ENCODE measurements at regions not wholly inside any gene's neighbourhood (a gene's known extent, or its start where the extent isn't known, plus 50 kb on each side); places are given as distances from the start of the nearest gene placed in this dataset.

- H3K4me1 ChIP-seq (ENCODE audit: insufficient read depth) = no peaks in the 10 kb centered on the region
- peaks cover 3% of the 10 kb centered on the region for H3K9me3 ChIP-seq (ENCODE audit: low read depth)
- WGBS (ENCODE audit: low lambda C conversion rate, missing lambda C conversion rate) = 79% methylated on average over 3 of the region's 3 CpGs
- DNase-seq (ENCODE audit: low spot score) = no peak
- H3K27ac ChIP-seq = no peak overlapping the region
- H3K4me3 ChIP-seq = no peak overlapping the region
- H3K79me2 ChIP-seq = no peaks in the 10 kb centered on the region
- no peaks in the 10 kb centered on the region for H3K36me3 ChIP-seq (replicated peaks; ENCODE audit: insufficient read depth, low read depth)
- H3K9me2 ChIP-seq (replicated peaks; ENCODE audit: insufficient read depth) = no peaks in the 10 kb centered on the region
- H2AFZ ChIP-seq = no peak overlapping the region
- H4K20me1 ChIP-seq (ENCODE audit: insufficient read depth, poor library complexity, severe bottlenecking) = no peaks in the 10 kb centered on the region
- no peak for TF ChIP-seq CTCF (IDR thresholded peaks at IDR 0.05; ENCODE audit: poor library complexity)
- TF ChIP-seq EZH2phosphoT487 (IDR thresholded peaks at IDR 0.05; ENCODE audit: low read depth, severe bottlenecking, unreplicated experiment) = no peak
- TF ChIP-seq EZH2 (IDR thresholded peaks at IDR 0.05; ENCODE audit: borderline replicate concordance) = no peak
- H3K4me2 ChIP-seq = no peak overlapping the region
- H3K27me3 ChIP-seq = no peaks in the 10 kb centered on the region
These were observed 621.7 kb upstream of the NUDT12 start for GRCh38 chr5:104184264-104184663.

GRCh38 chr5:104178829-104179456, 616.4 kb upstream of the NUDT12 start:
- no peak overlapping the region for H3K27ac ChIP-seq
- peak; percentile 10 for TF ChIP-seq CTCF (IDR thresholded peaks at IDR 0.05; ENCODE audit: poor library complexity)
- no peak for TF ChIP-seq EZH2 (IDR thresholded peaks at IDR 0.05; ENCODE audit: borderline replicate concordance)
- no peaks in the 10 kb centered on the region for H3K79me2 ChIP-seq
- no peaks in the 10 kb centered on the region for H4K20me1 ChIP-seq (ENCODE audit: insufficient read depth, poor library complexity, severe bottlenecking)
- H3K4me1 ChIP-seq (ENCODE audit: insufficient read depth) = no peaks in the 10 kb centered on the region
- DNase-seq (ENCODE audit: low spot score) = peak; percentile 16
- no peaks in the 10 kb centered on the region for H3K27me3 ChIP-seq
- no peak overlapping the region for H2AFZ ChIP-seq
- no peak overlapping the region for H3K4me3 ChIP-seq
- H3K36me3 ChIP-seq (replicated peaks; ENCODE audit: insufficient read depth, low read depth) = no peaks in the 10 kb centered on the region
- no peak overlapping the region for H3K4me2 ChIP-seq
- WGBS (ENCODE audit: low lambda C conversion rate, missing lambda C conversion rate) = 79% methylated on average over 9 of the region's 9 CpGs
- no peaks in the 10 kb centered on the region for H3K9me2 ChIP-seq (replicated peaks; ENCODE audit: insufficient read depth)
- H3K9me3 ChIP-seq (ENCODE audit: low read depth) = peaks cover 5% of the 10 kb centered on the region

GRCh38 chr5:104178066-104178465, 615.5 kb upstream of the NUDT12 start:
- Histone ChIP-seq H3K27me3 (no peaks in the 10 kb centered on the region), H3K4me2 (no peak overlapping the region), H2AFZ (no peak overlapping the region), H3K4me3 (no peak overlapping the region), H3K79me2 (no peaks in the 10 kb centered on the region), H3K36me3 (replicated peaks; ENCODE audit: insufficient read depth, low read depth) (no peaks in the 10 kb centered on the region), H4K20me1 (ENCODE audit: insufficient read depth, poor library complexity, severe bottlenecking) (no peaks in the 10 kb centered on the region), H3K4me1 (ENCODE audit: insufficient read depth) (no peaks in the 10 kb centered on the region), H3K9me3 (ENCODE audit: low read depth) (peaks cover 5% of the 10 kb centered on the region), H3K27ac (no peak overlapping the region), H3K9me2 (replicated peaks; ENCODE audit: insufficient read depth) (no peaks in the 10 kb centered on the region)
- no peak for DNase-seq (ENCODE audit: low spot score)
- TF ChIP-seq CTCF (IDR thresholded peaks at IDR 0.05; ENCODE audit: poor library complexity) (no peak), EZH2 (IDR thresholded peaks at IDR 0.05; ENCODE audit: borderline replicate concordance) (no peak), EZH2phosphoT487 (IDR thresholded peaks at IDR 0.05; ENCODE audit: low read depth, severe bottlenecking, unreplicated experiment) (no peak)
- WGBS (ENCODE audit: low lambda C conversion rate, missing lambda C conversion rate) = 91% methylated on average over 8 of the region's 8 CpGs

GRCh38 chr5:104177651-104178050, 615.1 kb upstream of the NUDT12 start:
- DNase-seq (ENCODE audit: low spot score) = no peak
- Histone ChIP-seq H3K79me2 (no peaks in the 10 kb centered on the region), H3K4me2 (no peak overlapping the region), H3K27ac (no peak overlapping the region), H2AFZ (no peak overlapping the region), H3K4me1 (ENCODE audit: insufficient read depth) (no peaks in the 10 kb centered on the region), H3K9me3 (ENCODE audit: low read depth) (peaks cover 5% of the 10 kb centered on the region), H3K9me2 (replicated peaks; ENCODE audit: insufficient read depth) (no peaks in the 10 kb centered on the region), H3K36me3 (replicated peaks; ENCODE audit: insufficient read depth, low read depth) (no peaks in the 10 kb centered on the region), H3K4me3 (no peak overlapping the region), H3K27me3 (no peaks in the 10 kb centered on the region), H4K20me1 (ENCODE audit: insufficient read depth, poor library complexity, severe bottlenecking) (no peaks in the 10 kb centered on the region)
- WGBS (ENCODE audit: low lambda C conversion rate, missing lambda C conversion rate) = 84% methylated on average over 2 of the region's 2 CpGs
- TF ChIP-seq EZH2phosphoT487 (IDR thresholded peaks at IDR 0.05; ENCODE audit: low read depth, severe bottlenecking, unreplicated experiment) (no peak), CTCF (IDR thresholded peaks at IDR 0.05; ENCODE audit: poor library complexity) (no peak)
